ENCODE measurements at regions not wholly inside any gene's neighbourhood (a gene's known extent, or its start where the extent isn't known, plus 50 kb on each side); places are given as distances from the start of the nearest gene placed in this dataset.

DNA sequence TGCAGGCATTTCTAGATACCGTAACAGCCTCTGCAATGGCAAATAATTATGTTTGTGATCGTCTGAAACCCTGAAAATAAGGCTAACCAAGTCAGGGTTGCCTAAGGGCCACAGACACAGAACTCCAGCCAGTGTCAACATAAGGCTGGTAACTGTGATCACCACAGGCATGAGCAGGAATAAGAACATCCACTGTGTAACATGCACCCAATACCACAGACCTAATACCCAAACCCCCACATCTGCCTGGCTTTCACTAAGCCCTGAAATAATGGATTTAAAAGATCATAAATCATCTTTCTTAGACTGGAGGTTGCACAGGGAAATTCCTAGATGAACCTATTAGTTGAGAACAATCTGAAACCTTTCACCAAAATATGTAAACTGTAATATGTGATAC lies 394.5 kb downstream of the NFIB start (continued):
- TF ChIP-seq, protein P1, sequence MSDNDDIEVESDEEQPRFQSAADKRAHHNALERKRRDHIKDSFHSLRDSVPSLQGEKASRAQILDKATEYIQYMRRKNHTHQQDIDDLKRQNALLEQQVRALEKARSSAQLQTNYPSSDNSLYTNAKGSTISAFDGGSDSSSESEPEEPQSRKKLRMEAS (IDR thresholded peaks at IDR 0.05) = no peak

DNA sequence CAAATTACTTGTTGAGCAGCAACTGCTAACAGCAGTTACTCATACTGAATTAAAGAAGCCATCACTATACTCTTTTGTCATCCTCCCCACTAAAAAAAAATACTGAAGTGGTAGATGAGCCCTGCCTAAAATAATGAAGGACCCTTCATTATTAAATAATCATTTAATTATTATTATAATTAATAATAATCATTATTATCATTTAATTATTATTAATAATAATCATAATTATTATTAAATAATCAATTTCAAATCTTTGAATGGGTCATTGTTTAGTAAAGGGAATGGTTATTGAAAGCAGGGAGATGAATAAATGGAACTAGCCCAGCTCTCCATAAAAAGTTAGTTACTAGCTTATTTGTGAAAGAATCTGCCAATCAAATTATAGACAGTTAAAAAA lies 396.4 kb downstream of the NFIB start:
- Histone ChIP-seq H3K4me1 (ENCODE audit: control insufficient read depth in 4 of 4, insufficient read depth in 4 of 4, low read length in 3 of 4) (no peaks in the 10 kb centered on the region), H3K9me3 (ENCODE audit: control insufficient read depth in 4 of 4, low read length in 3 of 4) (peaks cover 0 to 5% (median 0%) of the 10 kb centered on the region in 4 donors), H3K36me3 (ENCODE audit: control insufficient read depth in 4 of 4, insufficient read depth in 3 of 4, low read depth in 1 of 4, low read length in 3 of 4) (no peaks in the 10 kb centered on the region), H3K4me3 (ENCODE audit: low read depth in 1 of 3, low read length in 3 of 3) (no peak overlapping the region), H3K9ac (ENCODE audit: low read depth in 1 of 2, low read length in 2 of 2) (no peak overlapping the region), H3K27ac (ENCODE audit: low read depth in 1 of 2, low read length in 2 of 2) (no peak overlapping the region), H3K27me3 (ENCODE audit: control insufficient read depth in 4 of 4, insufficient read depth in 4 of 4, low read length in 3 of 4) (no peaks in the 10 kb centered on the region)
- TF ChIP-seq SP1 (IDR thresholded peaks at IDR 0.05) (no peak), RAD21 (IDR thresholded peaks at IDR 0.05) (no peak), HNF4G (IDR thresholded peaks at IDR 0.05) (no peak), FOXA1 (IDR thresholded peaks at IDR 0.05) (no peak), NR2F2 (IDR thresholded peaks at IDR 0.05) (no peak), RXRA (IDR thresholded peaks at IDR 0.05) (no peak), EGR1 (IDR thresholded peaks at IDR 0.05; ENCODE audit: low read depth in 2 of 2) (no peak), JUND (IDR thresholded peaks at IDR 0.05) (no peak), YY1 (IDR thresholded peaks at IDR 0.05) (no peak), HNF4A (conservative IDR thresholded peaks at IDR 0.05) (no peak), FOXA2 (IDR thresholded peaks at IDR 0.05) (no peak), GABPA (IDR thresholded peaks at IDR 0.05 in 1 of 2, conservative IDR thresholded peaks at IDR 0.05 in 1 of 2) (no peak), TAF1 (conservative IDR thresholded peaks at IDR 0.05) (no peak)
- TF ChIP-seq, protein P2, sequence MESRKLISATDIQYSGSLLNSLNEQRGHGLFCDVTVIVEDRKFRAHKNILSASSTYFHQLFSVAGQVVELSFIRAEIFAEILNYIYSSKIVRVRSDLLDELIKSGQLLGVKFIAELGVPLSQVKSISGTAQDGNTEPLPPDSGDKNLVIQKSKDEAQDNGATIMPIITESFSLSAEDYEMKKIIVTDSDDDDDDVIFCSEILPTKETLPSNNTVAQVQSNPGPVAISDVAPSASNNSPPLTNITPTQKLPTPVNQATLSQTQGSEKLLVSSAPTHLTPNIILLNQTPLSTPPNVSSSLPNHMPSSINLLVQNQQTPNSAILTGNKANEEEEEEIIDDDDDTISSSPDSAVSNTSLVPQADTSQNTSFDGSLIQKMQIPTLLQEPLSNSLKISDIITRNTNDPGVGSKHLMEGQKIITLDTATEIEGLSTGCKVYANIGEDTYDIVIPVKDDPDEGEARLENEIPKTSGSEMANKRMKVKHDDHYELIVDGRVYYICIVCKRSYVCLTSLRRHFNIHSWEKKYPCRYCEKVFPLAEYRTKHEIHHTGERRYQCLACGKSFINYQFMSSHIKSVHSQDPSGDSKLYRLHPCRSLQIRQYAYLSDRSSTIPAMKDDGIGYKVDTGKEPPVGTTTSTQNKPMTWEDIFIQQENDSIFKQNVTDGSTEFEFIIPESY (IDR thresholded peaks at IDR 0.05) = no peak
- TF ChIP-seq, protein P1 (IDR thresholded peaks at IDR 0.05) = no peak
- TF ChIP-seq, protein P3, sequence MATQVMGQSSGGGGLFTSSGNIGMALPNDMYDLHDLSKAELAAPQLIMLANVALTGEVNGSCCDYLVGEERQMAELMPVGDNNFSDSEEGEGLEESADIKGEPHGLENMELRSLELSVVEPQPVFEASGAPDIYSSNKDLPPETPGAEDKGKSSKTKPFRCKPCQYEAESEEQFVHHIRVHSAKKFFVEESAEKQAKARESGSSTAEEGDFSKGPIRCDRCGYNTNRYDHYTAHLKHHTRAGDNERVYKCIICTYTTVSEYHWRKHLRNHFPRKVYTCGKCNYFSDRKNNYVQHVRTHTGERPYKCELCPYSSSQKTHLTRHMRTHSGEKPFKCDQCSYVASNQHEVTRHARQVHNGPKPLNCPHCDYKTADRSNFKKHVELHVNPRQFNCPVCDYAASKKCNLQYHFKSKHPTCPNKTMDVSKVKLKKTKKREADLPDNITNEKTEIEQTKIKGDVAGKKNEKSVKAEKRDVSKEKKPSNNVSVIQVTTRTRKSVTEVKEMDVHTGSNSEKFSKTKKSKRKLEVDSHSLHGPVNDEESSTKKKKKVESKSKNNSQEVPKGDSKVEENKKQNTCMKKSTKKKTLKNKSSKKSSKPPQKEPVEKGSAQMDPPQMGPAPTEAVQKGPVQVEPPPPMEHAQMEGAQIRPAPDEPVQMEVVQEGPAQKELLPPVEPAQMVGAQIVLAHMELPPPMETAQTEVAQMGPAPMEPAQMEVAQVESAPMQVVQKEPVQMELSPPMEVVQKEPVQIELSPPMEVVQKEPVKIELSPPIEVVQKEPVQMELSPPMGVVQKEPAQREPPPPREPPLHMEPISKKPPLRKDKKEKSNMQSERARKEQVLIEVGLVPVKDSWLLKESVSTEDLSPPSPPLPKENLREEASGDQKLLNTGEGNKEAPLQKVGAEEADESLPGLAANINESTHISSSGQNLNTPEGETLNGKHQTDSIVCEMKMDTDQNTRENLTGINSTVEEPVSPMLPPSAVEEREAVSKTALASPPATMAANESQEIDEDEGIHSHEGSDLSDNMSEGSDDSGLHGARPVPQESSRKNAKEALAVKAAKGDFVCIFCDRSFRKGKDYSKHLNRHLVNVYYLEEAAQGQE (IDR thresholded peaks at IDR 0.05) = no peak
- TF ChIP-seq, protein P4, sequence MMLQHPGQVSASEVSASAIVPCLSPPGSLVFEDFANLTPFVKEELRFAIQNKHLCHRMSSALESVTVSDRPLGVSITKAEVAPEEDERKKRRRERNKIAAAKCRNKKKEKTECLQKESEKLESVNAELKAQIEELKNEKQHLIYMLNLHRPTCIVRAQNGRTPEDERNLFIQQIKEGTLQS (IDR thresholded peaks at IDR 0.05) = no peak
- TF ChIP-seq, protein P5, sequence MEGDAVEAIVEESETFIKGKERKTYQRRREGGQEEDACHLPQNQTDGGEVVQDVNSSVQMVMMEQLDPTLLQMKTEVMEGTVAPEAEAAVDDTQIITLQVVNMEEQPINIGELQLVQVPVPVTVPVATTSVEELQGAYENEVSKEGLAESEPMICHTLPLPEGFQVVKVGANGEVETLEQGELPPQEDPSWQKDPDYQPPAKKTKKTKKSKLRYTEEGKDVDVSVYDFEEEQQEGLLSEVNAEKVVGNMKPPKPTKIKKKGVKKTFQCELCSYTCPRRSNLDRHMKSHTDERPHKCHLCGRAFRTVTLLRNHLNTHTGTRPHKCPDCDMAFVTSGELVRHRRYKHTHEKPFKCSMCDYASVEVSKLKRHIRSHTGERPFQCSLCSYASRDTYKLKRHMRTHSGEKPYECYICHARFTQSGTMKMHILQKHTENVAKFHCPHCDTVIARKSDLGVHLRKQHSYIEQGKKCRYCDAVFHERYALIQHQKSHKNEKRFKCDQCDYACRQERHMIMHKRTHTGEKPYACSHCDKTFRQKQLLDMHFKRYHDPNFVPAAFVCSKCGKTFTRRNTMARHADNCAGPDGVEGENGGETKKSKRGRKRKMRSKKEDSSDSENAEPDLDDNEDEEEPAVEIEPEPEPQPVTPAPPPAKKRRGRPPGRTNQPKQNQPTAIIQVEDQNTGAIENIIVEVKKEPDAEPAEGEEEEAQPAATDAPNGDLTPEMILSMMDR (IDR thresholded peaks at IDR 0.05; ENCODE audit: low read depth, low read length, missing input control) = no peak
- DNase-seq (ENCODE audit: low spot score) = no peak
